Adrenal gland (tissue), 5 donors: ENCODE measurements at regions not wholly inside any gene's neighbourhood (a gene's known extent, or its start where the extent isn't known, plus 50 kb on each side); places are given as distances from the start of the nearest gene placed in this dataset.

Experiments
- POLR2A ChIP-seq, 2 donors: fragments of 450-650 bp; IDR thresholded peaks; one replicate each; pipeline ENCODE4 v1.6.1; 2017; ENCODE audit warnings: antibody characterized with exemption in 2 of 2, mild to moderate bottlenecking in 2 of 2, moderate library complexity in 1 of 2
- TF ChIP-seq, protein P1 (sequence below), 6 experiments: fragments of 450-650 bp in 4 of 6; fragments of 200-600 bp in 2 of 6; sonication (generic) in 1 of 6; IDR thresholded peaks; 1 replicate in 5 of 6; 2 replicates in 1 of 6; pipeline versions ENCODE4 v1.5.1 to v1.8.0; 2016 to 2021; ENCODE audit warnings: antibody characterized with exemption in 6 of 6, mild to moderate bottlenecking in 2 of 6, moderate library complexity in 1 of 6
- donor health status: DM: no; HTN: no; CAD: no.

DNA sequence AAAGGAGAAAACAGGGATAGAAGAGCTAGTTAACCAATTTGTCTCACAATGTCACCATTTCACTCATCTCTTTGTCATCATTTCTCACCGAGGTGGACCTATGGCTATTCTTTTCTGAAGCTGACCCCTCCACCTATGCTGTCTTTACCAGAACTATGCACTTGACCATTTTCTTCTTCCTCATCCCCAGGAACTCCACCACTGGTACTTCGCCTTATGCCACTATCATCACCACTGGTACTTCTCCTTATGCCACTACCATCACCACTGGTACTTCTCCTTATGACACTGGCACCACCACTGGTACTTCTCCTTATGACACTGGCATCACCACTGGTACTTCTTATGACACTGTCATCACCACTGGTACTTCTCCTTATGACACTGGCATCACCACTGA is 745.8 kb upstream of the CHAC2 start:
- TF ChIP-seq POLR2A (IDR thresholded peaks at IDR 0.05): no peak
- TF ChIP-seq, protein P1, sequence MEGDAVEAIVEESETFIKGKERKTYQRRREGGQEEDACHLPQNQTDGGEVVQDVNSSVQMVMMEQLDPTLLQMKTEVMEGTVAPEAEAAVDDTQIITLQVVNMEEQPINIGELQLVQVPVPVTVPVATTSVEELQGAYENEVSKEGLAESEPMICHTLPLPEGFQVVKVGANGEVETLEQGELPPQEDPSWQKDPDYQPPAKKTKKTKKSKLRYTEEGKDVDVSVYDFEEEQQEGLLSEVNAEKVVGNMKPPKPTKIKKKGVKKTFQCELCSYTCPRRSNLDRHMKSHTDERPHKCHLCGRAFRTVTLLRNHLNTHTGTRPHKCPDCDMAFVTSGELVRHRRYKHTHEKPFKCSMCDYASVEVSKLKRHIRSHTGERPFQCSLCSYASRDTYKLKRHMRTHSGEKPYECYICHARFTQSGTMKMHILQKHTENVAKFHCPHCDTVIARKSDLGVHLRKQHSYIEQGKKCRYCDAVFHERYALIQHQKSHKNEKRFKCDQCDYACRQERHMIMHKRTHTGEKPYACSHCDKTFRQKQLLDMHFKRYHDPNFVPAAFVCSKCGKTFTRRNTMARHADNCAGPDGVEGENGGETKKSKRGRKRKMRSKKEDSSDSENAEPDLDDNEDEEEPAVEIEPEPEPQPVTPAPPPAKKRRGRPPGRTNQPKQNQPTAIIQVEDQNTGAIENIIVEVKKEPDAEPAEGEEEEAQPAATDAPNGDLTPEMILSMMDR (IDR thresholded peaks at IDR 0.05): no peak
